Activated naive CD8-positive, alpha-beta T cell treated with anti-CD3 and anti-CD28 coated beads, Interleukin-2, amount 10 ng/mL, durations not matched to agents 7 days and 5 days (primary cell): ENCODE measurements at regions not wholly inside any gene's neighbourhood (a gene's known extent, or its start where the extent isn't known, plus 50 kb on each side); places are given as distances from the start of the nearest gene placed in this dataset.

Source experiments
- ATAC-seq: fragments of 150-1000 bp; cut with Tn5 transposase; one replicate; pipeline ENCODE4 v1.10.0; 2021; ENCODE audit warnings: low read depth, moderate library complexity
- POLR2A ChIA-PET: fragments of 350-600 bp; sonication (Branson Sonifier 250); formaldehyde crosslinking; loops from one replicate; lab custom pipeline; 2021; ENCODE audit warnings: antibody characterized with exemption; lab: Charles Lee
- DNase-seq: peaks from one replicate; pipeline ENCODE4 v3.0.0; 2021
- H3K27ac Mint-ChIP-seq: one replicate; pipeline ENCODE4 v1.8.0; 2022; ENCODE audit warnings: mild to moderate bottlenecking, mixed read lengths
- H3K27me3 Mint-ChIP-seq: one replicate; pipeline ENCODE4 v1.8.0; 2022; ENCODE audit warnings: mild to moderate bottlenecking, moderate library complexity, mixed read lengths
- H3K36me3 Mint-ChIP-seq: one replicate; pipeline ENCODE4 v1.8.0; 2021; ENCODE audit warnings: mild to moderate bottlenecking, mixed read lengths
- H3K4me1 Mint-ChIP-seq: one replicate; pipeline ENCODE4 v1.8.0; 2021; ENCODE audit warnings: mixed read lengths
- H3K4me3 Mint-ChIP-seq: one replicate; pipeline ENCODE4 v1.8.0; 2022; ENCODE audit warnings: mild to moderate bottlenecking, moderate library complexity, mixed read lengths
- H3K9me3 Mint-ChIP-seq: one replicate; pipeline ENCODE4 v1.8.0; 2021; ENCODE audit warnings: mixed read lengths

GRCh38 chr15:88348579-88349230 is 92.2 kb upstream of the NTRK3 start:
- POLR2A ChIA-PET = no interaction called here
- no peak overlapping the region for H3K4me3 Mint-ChIP-seq
- peaks cover 8% of the 10 kb centered on the region for H3K9me3 Mint-ChIP-seq
- DNase-seq = no peak
- H3K36me3 Mint-ChIP-seq = no peaks in the 10 kb centered on the region
- H3K4me1 Mint-ChIP-seq = no peaks in the 10 kb centered on the region
- H3K27ac Mint-ChIP-seq = no peak overlapping the region
- H3K27me3 Mint-ChIP-seq = peaks cover 6% of the 10 kb centered on the region
- ATAC-seq = no peak

DNA sequence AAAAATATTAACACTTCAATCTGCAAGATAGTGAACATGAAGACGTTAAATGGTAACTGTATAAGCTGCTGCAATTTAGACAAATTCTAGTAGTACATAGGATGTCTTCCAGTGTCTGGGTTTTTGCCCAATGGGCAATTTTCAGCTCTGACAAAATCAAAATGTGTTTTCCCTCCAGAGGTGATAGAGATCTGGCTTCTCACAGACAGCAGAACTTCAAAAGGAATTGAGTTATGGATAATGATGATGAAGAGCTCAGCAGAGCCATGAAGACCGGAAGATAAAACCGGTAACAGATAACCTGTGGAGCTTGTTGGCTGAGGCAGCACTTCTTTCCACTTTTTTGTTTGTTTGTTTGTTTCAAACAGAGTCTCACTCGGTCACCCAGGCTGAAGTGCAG is 89.4 kb upstream of the NTRK3 start:
- H3K27ac Mint-ChIP-seq = no peak overlapping the region
- POLR2A ChIA-PET = no interaction called here
- ATAC-seq (no peak), DNase-seq (no peak)
- no peaks in the 10 kb centered on the region for H3K4me1 Mint-ChIP-seq
- no peak overlapping the region for H3K4me3 Mint-ChIP-seq
- H3K36me3 Mint-ChIP-seq = no peaks in the 10 kb centered on the region
- H3K27me3 Mint-ChIP-seq = peaks cover 6% of the 10 kb centered on the region
- H3K9me3 Mint-ChIP-seq = no peaks in the 10 kb centered on the region

DNA sequence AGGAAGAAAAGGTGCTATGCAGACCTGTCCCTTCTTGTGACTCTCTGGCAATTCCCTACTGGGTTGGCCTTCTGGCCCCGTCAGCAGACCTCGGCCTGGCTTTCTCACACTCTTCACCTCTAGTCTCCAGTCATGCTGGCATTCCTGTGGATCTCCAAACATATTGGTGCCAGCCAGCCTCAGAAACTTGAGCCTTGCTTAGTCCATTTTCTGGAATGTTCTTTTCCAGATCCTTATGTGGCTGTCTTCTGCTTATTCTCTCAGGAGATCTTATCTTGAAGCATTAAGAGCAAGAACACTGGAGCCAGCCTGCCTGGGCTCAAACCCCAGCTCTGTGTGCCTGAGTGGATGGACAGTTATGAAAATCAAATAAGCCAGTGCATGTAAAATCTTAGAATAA is 88.2 kb upstream of the NTRK3 start:
- POLR2A ChIA-PET = no interaction called here
- Mint-ChIP-seq H3K36me3 (no peaks in the 10 kb centered on the region), H3K4me3 (no peak overlapping the region), H3K4me1 (no peaks in the 10 kb centered on the region), H3K27ac (no peak overlapping the region), H3K27me3 (peaks cover 6% of the 10 kb centered on the region), H3K9me3 (no peaks in the 10 kb centered on the region)
- DNase-seq (no peak), ATAC-seq (no peak)

DNA sequence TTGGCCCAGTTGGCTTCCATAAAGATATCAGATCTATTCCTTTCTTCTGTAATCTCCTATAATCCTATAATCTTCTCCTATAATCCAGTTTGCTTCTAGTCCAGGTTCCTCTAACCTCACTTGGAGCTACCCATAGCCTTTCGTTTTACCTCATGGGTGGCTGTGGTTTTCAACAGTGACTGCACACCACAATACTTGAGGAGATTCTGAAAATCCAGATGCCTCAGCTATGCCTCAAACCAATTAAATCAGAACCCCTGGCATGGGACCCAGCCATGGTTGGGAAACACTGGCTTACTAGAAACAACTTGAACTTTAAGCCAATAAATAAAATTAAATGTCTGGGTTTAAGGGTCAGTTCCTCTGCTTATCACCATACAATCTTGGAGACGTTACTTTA is 86.1 kb upstream of the NTRK3 start:
- Mint-ChIP-seq H3K9me3 (no peaks in the 10 kb centered on the region), H3K27ac (no peak overlapping the region), H3K36me3 (no peaks in the 10 kb centered on the region), H3K27me3 (peaks cover 6% of the 10 kb centered on the region), H3K4me1 (no peaks in the 10 kb centered on the region), H3K4me3 (no peak overlapping the region)
- no peak for ATAC-seq
- no peak for DNase-seq
- POLR2A ChIA-PET = no interaction called here

GRCh38 chr15:88341653-88342052 is 85.1 kb upstream of the NTRK3 start:
- H3K4me1 Mint-ChIP-seq = no peaks in the 10 kb centered on the region
- H3K36me3 Mint-ChIP-seq = no peaks in the 10 kb centered on the region
- H3K9me3 Mint-ChIP-seq = no peaks in the 10 kb centered on the region
- POLR2A ChIA-PET = no interaction called here
- peaks cover 2% of the 10 kb centered on the region for H3K27me3 Mint-ChIP-seq
- H3K4me3 Mint-ChIP-seq = no peak overlapping the region
- no peak for ATAC-seq
- H3K27ac Mint-ChIP-seq = no peak overlapping the region
- DNase-seq = no peak

GRCh38 chr15:88341006-88341405 is 84.5 kb upstream of the NTRK3 start:
- H3K27ac Mint-ChIP-seq = no peak overlapping the region
- H3K27me3 Mint-ChIP-seq = peaks cover under 1% of the 10 kb centered on the region
- H3K9me3 Mint-ChIP-seq = no peaks in the 10 kb centered on the region
- DNase-seq = no peak
- no peaks in the 10 kb centered on the region for H3K36me3 Mint-ChIP-seq
- H3K4me3 Mint-ChIP-seq = no peak overlapping the region
- POLR2A ChIA-PET = no interaction called here
- no peaks in the 10 kb centered on the region for H3K4me1 Mint-ChIP-seq
- ATAC-seq = no peak

DNA sequence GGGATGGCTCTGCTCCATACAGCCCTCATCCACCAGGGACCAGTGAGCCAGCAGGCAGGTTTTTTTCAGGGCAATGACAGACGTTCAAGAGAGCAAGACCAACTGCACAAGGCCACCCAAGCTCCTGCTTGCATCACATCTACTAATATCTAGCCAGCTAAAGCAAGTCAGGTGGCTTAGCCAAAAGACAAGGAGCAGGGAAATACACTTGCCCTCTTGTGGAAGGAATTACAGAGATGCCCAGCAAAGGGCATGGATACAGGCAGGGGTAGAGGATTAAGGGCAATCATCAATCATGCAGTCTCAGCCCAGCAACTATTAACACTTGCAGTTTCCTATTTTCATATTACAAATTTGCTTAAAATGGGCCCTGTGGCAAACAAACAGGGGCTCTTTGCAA is 81.5 kb upstream of the NTRK3 start:
- DNase-seq = no peak
- ATAC-seq = no peak
- Mint-ChIP-seq H3K27me3 (peaks cover 5% of the 10 kb centered on the region), H3K4me3 (no peak overlapping the region), H3K36me3 (no peaks in the 10 kb centered on the region), H3K27ac (no peak overlapping the region), H3K4me1 (no peaks in the 10 kb centered on the region), H3K9me3 (no peaks in the 10 kb centered on the region)
- POLR2A ChIA-PET = no interaction called here

GRCh38 chr15:88335074-88335473 is 78.5 kb upstream of the NTRK3 start:
- no peak for ATAC-seq
- no peak overlapping the region for H3K27ac Mint-ChIP-seq
- POLR2A ChIA-PET = no interaction called here
- no peak for DNase-seq
- no peaks in the 10 kb centered on the region for H3K4me1 Mint-ChIP-seq
- H3K27me3 Mint-ChIP-seq = peaks cover 7% of the 10 kb centered on the region
- H3K9me3 Mint-ChIP-seq = no peaks in the 10 kb centered on the region
- H3K36me3 Mint-ChIP-seq = no peaks in the 10 kb centered on the region
- H3K4me3 Mint-ChIP-seq = no peak overlapping the region

GRCh38 chr15:88334436-88334835 is 77.9 kb upstream of the NTRK3 start:
- Mint-ChIP-seq H3K4me3 (no peak overlapping the region), H3K27me3 (peaks cover 7% of the 10 kb centered on the region), H3K4me1 (no peaks in the 10 kb centered on the region), H3K9me3 (no peaks in the 10 kb centered on the region), H3K36me3 (no peaks in the 10 kb centered on the region), H3K27ac (no peak overlapping the region)
- POLR2A ChIA-PET = no interaction called here
- no peak for ATAC-seq
- no peak for DNase-seq

DNA sequence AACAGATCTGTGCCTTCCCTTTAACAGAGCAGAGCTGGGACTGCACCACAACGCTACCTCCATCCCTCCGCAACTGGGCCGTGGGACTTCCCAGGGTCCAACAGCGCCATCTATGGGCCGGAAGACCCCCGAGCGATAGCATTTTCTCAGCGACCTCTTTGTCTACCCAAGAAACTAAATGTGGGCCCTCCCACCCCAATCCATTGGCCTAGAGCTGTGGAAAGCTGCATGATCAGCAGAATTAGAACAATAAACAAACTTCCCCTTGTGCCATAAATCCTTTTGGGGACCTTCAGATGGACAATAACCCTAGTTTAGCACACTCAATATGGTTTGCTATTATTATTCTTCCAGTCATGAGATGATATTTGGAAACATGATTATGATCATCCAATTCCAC is 74.8 kb upstream of the NTRK3 start:
- H3K9me3 Mint-ChIP-seq = no peaks in the 10 kb centered on the region
- H3K36me3 Mint-ChIP-seq = no peaks in the 10 kb centered on the region
- H3K4me1 Mint-ChIP-seq = no peaks in the 10 kb centered on the region
- DNase-seq (peak; percentile 64), ATAC-seq (peak; percentile 56)
- H3K27me3 Mint-ChIP-seq = peaks cover 7% of the 10 kb centered on the region
- POLR2A ChIA-PET = no interaction called here
- H3K27ac Mint-ChIP-seq = no peak overlapping the region
- no peak overlapping the region for H3K4me3 Mint-ChIP-seq

DNA sequence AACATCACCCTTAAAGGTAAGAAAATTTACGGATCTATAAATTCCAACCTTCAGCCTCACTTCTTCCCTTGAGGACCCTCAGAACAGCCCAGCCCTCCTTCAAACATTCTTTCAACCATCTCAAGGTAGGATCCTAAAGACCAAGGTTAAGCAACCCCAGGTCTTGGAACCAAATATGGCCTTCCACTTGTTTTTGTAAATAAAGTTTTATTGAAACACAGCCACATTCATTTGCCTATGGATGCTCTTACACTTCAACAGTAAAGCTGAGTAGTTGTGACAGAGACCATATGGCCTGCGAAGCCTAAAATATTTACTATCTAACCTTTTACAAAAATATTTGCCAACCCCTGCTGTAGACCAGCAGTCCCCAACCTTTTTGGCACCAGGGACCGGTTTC is 70.4 kb upstream of the NTRK3 start:
- Mint-ChIP-seq H3K4me3 (no peak overlapping the region), H3K36me3 (no peaks in the 10 kb centered on the region), H3K27me3 (no peaks in the 10 kb centered on the region), H3K4me1 (no peaks in the 10 kb centered on the region), H3K27ac (no peak overlapping the region), H3K9me3 (no peaks in the 10 kb centered on the region)
- no peak for DNase-seq
- POLR2A ChIA-PET = no interaction called here
- no peak for ATAC-seq

DNA sequence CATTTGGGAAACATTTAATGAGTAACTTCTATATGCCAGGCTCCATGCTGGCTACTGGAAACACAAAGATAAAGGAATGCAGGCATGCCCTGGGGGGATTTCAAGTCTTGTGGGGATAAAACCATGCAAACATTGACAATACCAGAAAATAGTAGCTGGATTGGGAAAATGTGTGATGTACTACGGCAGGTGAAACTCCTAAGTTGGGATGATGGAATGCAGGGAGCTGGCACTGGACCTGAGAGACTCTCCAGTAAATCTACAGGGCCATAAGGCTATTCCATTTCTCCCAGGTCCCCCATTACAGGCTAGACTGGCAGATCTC is 68.2 kb upstream of the NTRK3 start:
- peaks cover 2% of the 10 kb centered on the region for H3K27me3 Mint-ChIP-seq
- DNase-seq (no peak), ATAC-seq (no peak)
- H3K9me3 Mint-ChIP-seq = peaks cover 1% of the 10 kb centered on the region
- H3K4me1 Mint-ChIP-seq = no peaks in the 10 kb centered on the region
- no peak overlapping the region for H3K4me3 Mint-ChIP-seq
- H3K36me3 Mint-ChIP-seq = no peaks in the 10 kb centered on the region
- H3K27ac Mint-ChIP-seq = no peak overlapping the region
- POLR2A ChIA-PET = no interaction called here

- POLR2A ChIA-PET = no interaction called here
- Mint-ChIP-seq H3K27ac (no peak overlapping the region), H3K9me3 (peaks cover 1% of the 10 kb centered on the region), H3K4me1 (no peaks in the 10 kb centered on the region), H3K36me3 (no peaks in the 10 kb centered on the region), H3K4me3 (no peak overlapping the region), H3K27me3 (peaks cover 2% of the 10 kb centered on the region)
- ATAC-seq (no peak), DNase-seq (no peak)
Measured at GRCh38 chr15:88323976-88324740, 67.6 kb upstream of the NTRK3 start.

- Mint-ChIP-seq H3K27me3 (peaks cover 2% of the 10 kb centered on the region), H3K27ac (no peak overlapping the region), H3K36me3 (no peaks in the 10 kb centered on the region), H3K4me1 (no peaks in the 10 kb centered on the region), H3K4me3 (no peak overlapping the region), H3K9me3 (peaks cover 1% of the 10 kb centered on the region)
- DNase-seq = no peak
- ATAC-seq = no peak
- POLR2A ChIA-PET = no interaction called here
Measured at GRCh38 chr15:88323468-88323867, 66.9 kb upstream of the NTRK3 start.
